A549 (cell line): ENCODE measurements at regions not wholly inside any gene's neighbourhood (a gene's known extent, or its start where the extent isn't known, plus 50 kb on each side); places are given as distances from the start of the nearest gene placed in this dataset.

Source experiments
- ATAC-seq, 2 experiments: fragments of 200-7000 bp in 1 of 2; fragments of >200 bp in 1 of 2; cut with Nextera tagmentation in 1 of 2; cut with Tn5 transposase in 1 of 2; 3 replicates each; pipeline versions ENCODE4 v1.8.0 to v1.9.1; 2018 to 2020; ENCODE audit warnings: mild to moderate bottlenecking in 1 of 2, moderate library complexity in 1 of 2
- CTCF ChIA-PET: fragments of 300-600 bp; sonication (Branson Sonifier 250); formaldehyde crosslinking; extraction: SDS; loops from one replicate; lab custom pipeline; 2021; ENCODE audit warnings: antibody characterized with exemption, inconsistent platforms; lab: Yijun Ruan, JAX
- POLR2A ChIA-PET: fragments of 350-600 bp; formaldehyde crosslinking; extraction: SDS; loops from one replicate; lab custom pipeline; 2021; ENCODE audit warnings: antibody characterized with exemption, inconsistent platforms; lab: Yijun Ruan, JAX
- DNase-seq, 2 experiments: peaks; one replicate each; pipeline versions ENCODE4 v3.0.0 to v3.0.0-alpha.2; 2011 to 2016; ENCODE audit warnings: low read depth in 1 of 2, low spot score in 1 of 2
- FAIRE-seq: peaks from 2 replicates; lab custom pipeline; 2011; peaks lifted over from hg19 to GRCh38; lab: Jason Lieb, UNC
- H3K27ac ChIP-seq, 2 experiments: fragments of >200 bp; sonication (Bioruptor Twin); formaldehyde crosslinking; 3 replicates each; pipeline ENCODE4 v1.5.1; 2016 to 2017
- H3K4me1 ChIP-seq: fragments of >200 bp; sonication (Bioruptor Twin); formaldehyde crosslinking; 3 replicates; pipeline ENCODE4 v1.6.1; 2016
- H3K4me2 ChIP-seq: fragments of >200 bp; sonication (Bioruptor Twin); formaldehyde crosslinking; 3 replicates; pipeline ENCODE4 v1.6.1; 2016
- H3K4me3 ChIP-seq: fragments of >200 bp; sonication (Bioruptor Twin); formaldehyde crosslinking; 3 replicates; pipeline ENCODE4 v1.5.1; 2016
- H3K9me3 ChIP-seq: fragments of >200 bp; sonication (Bioruptor Twin); formaldehyde crosslinking; 3 replicates; pipeline ENCODE4 v1.6.1; 2016
- CBX2 ChIP-seq: fragments of 200-600 bp; sonication (generic); IDR thresholded peaks from 2 replicates; pipeline ENCODE4 v1.6.1; 2016; ENCODE audit warnings: low read depth, mild to moderate bottlenecking, borderline replicate concordance
- CBX8 ChIP-seq: fragments of 200-600 bp; sonication (generic); IDR thresholded peaks from 2 replicates; pipeline ENCODE4 v1.6.1; 2016
- CHD2 ChIP-seq: fragments of 150-350 bp; IDR thresholded peaks from 2 replicates; pipeline ENCODE4 v1.6.1; 2014; ENCODE audit warnings: low read length; ENCODE audit not compliant: partially characterized antibody
- CHD4 ChIP-seq: fragments of 200-600 bp; sonication (generic); IDR thresholded peaks from 2 replicates; pipeline ENCODE4 v1.6.1; 2016; ENCODE audit warnings: antibody characterized with exemption, mild to moderate bottlenecking, borderline replicate concordance
- EHF ChIP-seq: fragments of 250-450 bp; sonication (Bioruptor Pico); IDR thresholded peaks from 2 replicates; pipeline ENCODE4 v1.5.0; 2020; ENCODE audit warnings: mild to moderate bottlenecking
- FOXS1 ChIP-seq: fragments of 250-450 bp; sonication (Bioruptor Pico); IDR thresholded peaks from 2 replicates; pipeline ENCODE4 v1.5.0; 2020; ENCODE audit warnings: mild to moderate bottlenecking, moderate library complexity
- HDAC2 ChIP-seq: fragments of 200-600 bp; sonication (generic); IDR thresholded peaks from 2 replicates; pipeline ENCODE4 v1.6.1; 2016
- HEYL ChIP-seq: fragments of 250-450 bp; sonication (Bioruptor Pico); IDR thresholded peaks from 2 replicates; pipeline ENCODE4 v1.8.0; 2021; ENCODE audit warnings: mild to moderate bottlenecking, moderate library complexity
- HOXB13 ChIP-seq: fragments of 250-450 bp; sonication (Bioruptor Pico); IDR thresholded peaks from 2 replicates; pipeline ENCODE4 v1.5.0; 2020; ENCODE audit warnings: low read depth, mild to moderate bottlenecking, moderate library complexity
- JUNB ChIP-seq: fragments of >200 bp; sonication (Bioruptor Twin); formaldehyde crosslinking; IDR thresholded peaks from 2 replicates; pipeline ENCODE4 v1.6.1; 2016
- MAFK ChIP-seq: fragments of 450-650 bp; IDR thresholded peaks from 2 replicates; pipeline ENCODE4 v1.6.1; 2014; ENCODE audit not compliant: partially characterized antibody
- NFE2L2 ChIP-seq: fragments of 150-350 bp; conservative IDR thresholded peaks from 2 replicates; pipeline ENCODE4 v1.6.1; 2014; ENCODE audit warnings: low read length
- POLR2AphosphoS2 ChIP-seq: conservative IDR thresholded peaks from 2 replicates; pipeline ENCODE4 v1.6.1; 2012; ENCODE audit warnings: low read length, improper control_type of control experiment, inconsistent platforms
- RCOR1 ChIP-seq: fragments of 150-350 bp; IDR thresholded peaks from 2 replicates; pipeline ENCODE4 v1.6.1; 2014; ENCODE audit warnings: antibody characterized with exemption, low read length, low read depth
- RFX5 ChIP-seq: fragments of 450-650 bp; IDR thresholded peaks from 2 replicates; pipeline ENCODE4 v1.7.1; 2014; ENCODE audit warnings: antibody characterized with exemption, mild to moderate bottlenecking, moderate library complexity
- RNF2 ChIP-seq: fragments of 200-600 bp; sonication (generic); IDR thresholded peaks from 2 replicates; pipeline ENCODE4 v1.6.1; 2016; ENCODE audit warnings: low read depth, mild to moderate bottlenecking, antibody characterized with exemption, moderate library complexity, borderline replicate concordance
- ZSCAN20 ChIP-seq: fragments of 250-450 bp; sonication (Bioruptor Pico); IDR thresholded peaks from 2 replicates; pipeline ENCODE4 v1.8.0; 2022; ENCODE audit warnings: mild to moderate bottlenecking, moderate library complexity
- WGBS: methylation state at CpG from one replicate; pipeline ENCODE4 v1.1.6; 2017; ENCODE audit errors: missing lambda C conversion rate; 5-methylcytosine and 5-hydroxymethylcytosine counted together
- TF ChIP-seq, protein P1 (sequence below): fragments of >200 bp; sonication (Bioruptor Twin); formaldehyde crosslinking; IDR thresholded peaks from 2 replicates; pipeline ENCODE4 v1.6.1; 2016
- TF ChIP-seq, protein P2 (sequence below): fragments of 450-650 bp; IDR thresholded peaks from 2 replicates; pipeline ENCODE4 v1.6.1; 2014; ENCODE audit warnings: antibody characterized with exemption
- TF ChIP-seq, protein P3 (sequence below): IDR thresholded peaks from 2 replicates; pipeline ENCODE4 v1.6.1; 2012
- TF ChIP-seq, protein P4 (sequence below): IDR thresholded peaks from 2 replicates; pipeline ENCODE4 v1.6.1; 2012; ENCODE audit warnings: low read depth, borderline replicate concordance
- TF ChIP-seq, protein P5 (sequence below): fragments of 250-450 bp; sonication (Bioruptor Pico); IDR thresholded peaks from 2 replicates; pipeline ENCODE4 v1.5.0; 2020; ENCODE audit warnings: low read depth, mild to moderate bottlenecking, moderate library complexity
- TF ChIP-seq, protein P6 (sequence below): fragments of 150-350 bp; IDR thresholded peaks from 2 replicates; pipeline ENCODE4 v1.6.1; 2014; ENCODE audit warnings: low read depth, mild to moderate bottlenecking, low read length
- TF ChIP-seq, protein P7 (sequence below): fragments of 250-450 bp; sonication (Bioruptor Pico); IDR thresholded peaks from 2 replicates; pipeline ENCODE4 v1.5.0; 2021; ENCODE audit warnings: mild to moderate bottlenecking, moderate library complexity, borderline replicate concordance
- TF ChIP-seq, protein P8 (sequence below): fragments of 200-600 bp; sonication (generic); IDR thresholded peaks from 2 replicates; pipeline ENCODE4 v1.6.1; 2016; ENCODE audit warnings: antibody characterized with exemption, mild to moderate bottlenecking, moderate library complexity

DNA sequence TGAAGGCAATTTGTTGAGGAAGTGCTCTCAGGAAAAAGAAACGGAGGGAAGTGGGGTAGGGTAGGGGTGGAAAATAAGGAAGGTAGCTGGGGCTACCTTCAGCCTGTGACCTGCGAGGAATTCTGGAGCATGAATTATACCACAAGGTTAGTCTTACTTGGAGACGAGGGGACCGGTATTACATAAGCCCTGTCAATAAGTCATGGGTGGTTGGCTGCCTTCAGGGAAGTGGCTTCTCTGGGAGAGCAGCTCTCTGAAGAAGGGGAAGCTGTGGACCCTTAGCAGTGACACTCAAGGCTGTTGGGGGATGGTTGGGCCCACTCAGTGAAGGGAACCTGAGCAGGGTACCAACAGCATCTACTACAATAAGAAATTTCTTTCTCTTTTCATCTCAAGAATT is 111.3 kb downstream of the TNFSF18 start:
- no peak overlapping the region for H3K4me3 ChIP-seq
- H3K4me1 ChIP-seq, result peaks cover 6% of the 10 kb centered on the region
- no peak for FAIRE-seq
- H3K9me3 ChIP-seq, result peaks cover 6% of the 10 kb centered on the region; the same call in 1 of the 3 replicates
- WGBS, result 91% methylated on average over 4 of the region's 4 CpGs
- ATAC-seq, result no peak
- H3K27ac ChIP-seq, result peak overlapping the region; percentile 9 to 50; a peak in 3 of 6 replicates
- DNase-seq, result no peak
- ChIA-PET POLR2A (no interaction called here), CTCF (interaction anchor here (1.3 kb wide), 1 partner anchor 113 kb away, joined by 3 read pairs; no protein-coding TSS in a partner anchor)
- TF ChIP-seq RCOR1, result no peak
- TF ChIP-seq MAFK, result no peak
- TF ChIP-seq, protein P1, sequence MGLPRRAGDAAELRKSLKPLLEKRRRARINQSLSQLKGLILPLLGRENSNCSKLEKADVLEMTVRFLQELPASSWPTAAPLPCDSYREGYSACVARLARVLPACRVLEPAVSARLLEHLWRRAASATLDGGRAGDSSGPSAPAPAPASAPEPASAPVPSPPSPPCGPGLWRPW, result no peak
- TF ChIP-seq, protein P2, sequence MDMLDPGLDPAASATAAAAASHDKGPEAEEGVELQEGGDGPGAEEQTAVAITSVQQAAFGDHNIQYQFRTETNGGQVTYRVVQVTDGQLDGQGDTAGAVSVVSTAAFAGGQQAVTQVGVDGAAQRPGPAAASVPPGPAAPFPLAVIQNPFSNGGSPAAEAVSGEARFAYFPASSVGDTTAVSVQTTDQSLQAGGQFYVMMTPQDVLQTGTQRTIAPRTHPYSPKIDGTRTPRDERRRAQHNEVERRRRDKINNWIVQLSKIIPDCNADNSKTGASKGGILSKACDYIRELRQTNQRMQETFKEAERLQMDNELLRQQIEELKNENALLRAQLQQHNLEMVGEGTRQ, result no peak
- TF ChIP-seq CBX8, result no peak
- TF ChIP-seq JUNB, result no peak
- TF ChIP-seq NFE2L2, result no peak
- TF ChIP-seq HOXB13, result no peak
- TF ChIP-seq RFX5, result no peak
- no peak for TF ChIP-seq CBX2
- TF ChIP-seq EHF, result no peak
- no peak for TF ChIP-seq HEYL (CRISPR knock-in tag)
- H3K4me2 ChIP-seq, result no peak overlapping the region

DNA sequence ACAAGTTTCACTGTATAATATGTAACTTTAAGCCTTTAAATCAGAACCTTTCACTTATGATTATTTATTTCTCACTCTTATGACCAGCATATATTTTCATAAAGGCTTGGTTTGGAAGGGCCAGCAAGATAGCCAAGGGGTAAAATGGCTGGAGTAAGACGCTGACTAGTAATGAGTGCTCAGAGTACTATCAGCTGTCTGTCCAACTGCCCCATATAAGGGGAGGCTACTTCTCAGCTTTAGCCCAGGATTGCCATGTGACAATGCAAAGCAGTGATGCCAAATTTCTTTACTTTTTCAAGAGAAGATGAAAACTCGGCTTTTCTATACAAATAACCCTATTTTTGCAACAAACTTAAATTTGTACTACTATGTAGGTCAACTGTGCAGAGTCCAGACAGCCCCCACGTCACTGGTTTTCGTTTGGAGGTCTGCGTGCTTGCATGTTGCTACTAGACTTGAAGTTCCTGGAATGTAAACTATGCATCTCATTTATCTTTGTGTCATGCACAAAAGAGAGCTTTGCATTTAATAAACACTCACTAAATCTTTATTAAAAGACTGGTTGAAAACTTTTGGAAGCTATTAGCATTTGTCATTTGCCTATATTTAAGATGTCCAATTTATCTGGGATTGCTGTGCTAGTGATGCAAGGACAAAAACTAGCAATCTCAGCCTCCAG is 110.4 kb downstream of the TNFSF18 start:
- ChIA-PET CTCF (interaction anchor here (1.1 to 1.3 kb wide), 3 partner anchors 11 to 114 kb away, joined by 3 to 6 read pairs (median 3); no protein-coding TSS in a partner anchor), POLR2A (no interaction called here)
- Histone ChIP-seq H3K27ac (no peak overlapping the region), H3K4me2 (no peak overlapping the region), H3K4me1 (no peaks in the 10 kb centered on the region), H3K4me3 (no peak overlapping the region), H3K9me3 (peaks cover under 1% of the 10 kb centered on the region; the same call in 1 of the 3 replicates)
- ATAC-seq (no peak), DNase-seq (no peak), FAIRE-seq (no peak)
- 79% methylated on average over 5 of the region's 5 CpGs for whole genome bisulfite sequencing
- TF ChIP-seq HDAC2 (no peak), ZSCAN20 (no peak), POLR2AphosphoS2 (no peak), CHD2 (no peak), FOXS1 (CRISPR knock-in tag) (no peak), RNF2 (no peak), CHD4 (no peak), EHF (no peak), RCOR1 (no peak), RFX5 (no peak), JUNB (no peak)
- TF ChIP-seq, protein P1, result no peak
- TF ChIP-seq, protein P3, sequence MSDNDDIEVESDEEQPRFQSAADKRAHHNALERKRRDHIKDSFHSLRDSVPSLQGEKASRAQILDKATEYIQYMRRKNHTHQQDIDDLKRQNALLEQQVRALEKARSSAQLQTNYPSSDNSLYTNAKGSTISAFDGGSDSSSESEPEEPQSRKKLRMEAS, result no peak
- TF ChIP-seq, protein P4, sequence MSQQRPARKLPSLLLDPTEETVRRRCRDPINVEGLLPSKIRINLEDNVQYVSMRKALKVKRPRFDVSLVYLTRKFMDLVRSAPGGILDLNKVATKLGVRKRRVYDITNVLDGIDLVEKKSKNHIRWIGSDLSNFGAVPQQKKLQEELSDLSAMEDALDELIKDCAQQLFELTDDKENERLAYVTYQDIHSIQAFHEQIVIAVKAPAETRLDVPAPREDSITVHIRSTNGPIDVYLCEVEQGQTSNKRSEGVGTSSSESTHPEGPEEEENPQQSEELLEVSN, result no peak
- TF ChIP-seq, protein P5, sequence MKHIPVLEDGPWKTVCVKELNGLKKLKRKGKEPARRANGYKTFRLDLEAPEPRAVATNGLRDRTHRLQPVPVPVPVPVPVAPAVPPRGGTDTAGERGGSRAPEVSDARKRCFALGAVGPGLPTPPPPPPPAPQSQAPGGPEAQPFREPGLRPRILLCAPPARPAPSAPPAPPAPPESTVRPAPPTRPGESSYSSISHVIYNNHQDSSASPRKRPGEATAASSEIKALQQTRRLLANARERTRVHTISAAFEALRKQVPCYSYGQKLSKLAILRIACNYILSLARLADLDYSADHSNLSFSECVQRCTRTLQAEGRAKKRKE (CRISPR knock-in tag), result no peak
- TF ChIP-seq, protein P6, sequence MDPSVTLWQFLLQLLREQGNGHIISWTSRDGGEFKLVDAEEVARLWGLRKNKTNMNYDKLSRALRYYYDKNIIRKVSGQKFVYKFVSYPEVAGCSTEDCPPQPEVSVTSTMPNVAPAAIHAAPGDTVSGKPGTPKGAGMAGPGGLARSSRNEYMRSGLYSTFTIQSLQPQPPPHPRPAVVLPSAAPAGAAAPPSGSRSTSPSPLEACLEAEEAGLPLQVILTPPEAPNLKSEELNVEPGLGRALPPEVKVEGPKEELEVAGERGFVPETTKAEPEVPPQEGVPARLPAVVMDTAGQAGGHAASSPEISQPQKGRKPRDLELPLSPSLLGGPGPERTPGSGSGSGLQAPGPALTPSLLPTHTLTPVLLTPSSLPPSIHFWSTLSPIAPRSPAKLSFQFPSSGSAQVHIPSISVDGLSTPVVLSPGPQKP, result no peak
- TF ChIP-seq, protein P7, sequence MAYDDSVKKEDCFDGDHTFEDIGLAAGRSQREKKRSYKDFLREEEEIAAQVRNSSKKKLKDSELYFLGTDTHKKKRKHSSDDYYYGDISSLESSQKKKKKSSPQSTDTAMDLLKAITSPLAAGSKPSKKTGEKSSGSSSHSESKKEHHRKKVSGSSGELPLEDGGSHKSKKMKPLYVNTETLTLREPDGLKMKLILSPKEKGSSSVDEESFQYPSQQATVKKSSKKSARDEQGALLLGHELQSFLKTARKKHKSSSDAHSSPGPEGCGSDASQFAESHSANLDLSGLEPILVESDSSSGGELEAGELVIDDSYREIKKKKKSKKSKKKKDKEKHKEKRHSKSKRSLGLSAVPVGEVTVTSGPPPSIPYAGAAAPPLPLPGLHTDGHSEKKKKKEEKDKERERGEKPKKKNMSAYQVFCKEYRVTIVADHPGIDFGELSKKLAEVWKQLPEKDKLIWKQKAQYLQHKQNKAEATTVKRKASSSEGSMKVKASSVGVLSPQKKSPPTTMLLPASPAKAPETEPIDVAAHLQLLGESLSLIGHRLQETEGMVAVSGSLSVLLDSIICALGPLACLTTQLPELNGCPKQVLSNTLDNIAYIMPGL (CRISPR knock-in tag), result no peak
- TF ChIP-seq, protein P2, result no peak
- TF ChIP-seq, protein P8, sequence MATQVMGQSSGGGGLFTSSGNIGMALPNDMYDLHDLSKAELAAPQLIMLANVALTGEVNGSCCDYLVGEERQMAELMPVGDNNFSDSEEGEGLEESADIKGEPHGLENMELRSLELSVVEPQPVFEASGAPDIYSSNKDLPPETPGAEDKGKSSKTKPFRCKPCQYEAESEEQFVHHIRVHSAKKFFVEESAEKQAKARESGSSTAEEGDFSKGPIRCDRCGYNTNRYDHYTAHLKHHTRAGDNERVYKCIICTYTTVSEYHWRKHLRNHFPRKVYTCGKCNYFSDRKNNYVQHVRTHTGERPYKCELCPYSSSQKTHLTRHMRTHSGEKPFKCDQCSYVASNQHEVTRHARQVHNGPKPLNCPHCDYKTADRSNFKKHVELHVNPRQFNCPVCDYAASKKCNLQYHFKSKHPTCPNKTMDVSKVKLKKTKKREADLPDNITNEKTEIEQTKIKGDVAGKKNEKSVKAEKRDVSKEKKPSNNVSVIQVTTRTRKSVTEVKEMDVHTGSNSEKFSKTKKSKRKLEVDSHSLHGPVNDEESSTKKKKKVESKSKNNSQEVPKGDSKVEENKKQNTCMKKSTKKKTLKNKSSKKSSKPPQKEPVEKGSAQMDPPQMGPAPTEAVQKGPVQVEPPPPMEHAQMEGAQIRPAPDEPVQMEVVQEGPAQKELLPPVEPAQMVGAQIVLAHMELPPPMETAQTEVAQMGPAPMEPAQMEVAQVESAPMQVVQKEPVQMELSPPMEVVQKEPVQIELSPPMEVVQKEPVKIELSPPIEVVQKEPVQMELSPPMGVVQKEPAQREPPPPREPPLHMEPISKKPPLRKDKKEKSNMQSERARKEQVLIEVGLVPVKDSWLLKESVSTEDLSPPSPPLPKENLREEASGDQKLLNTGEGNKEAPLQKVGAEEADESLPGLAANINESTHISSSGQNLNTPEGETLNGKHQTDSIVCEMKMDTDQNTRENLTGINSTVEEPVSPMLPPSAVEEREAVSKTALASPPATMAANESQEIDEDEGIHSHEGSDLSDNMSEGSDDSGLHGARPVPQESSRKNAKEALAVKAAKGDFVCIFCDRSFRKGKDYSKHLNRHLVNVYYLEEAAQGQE, result no peak
